Activated T-cell treated with anti-CD3 and anti-CD28 coated beads, Interleukin-2, amount 50 U/mL, for 72 hours (primary cell): ENCODE measurements at regions not wholly inside any gene's neighbourhood (a gene's known extent, or its start where the extent isn't known, plus 50 kb on each side); places are given as distances from the start of the nearest gene placed in this dataset.

Experiments used
- ATAC-seq, 2 donors: fragments of 150-1000 bp; cut with Tn5 transposase; replicated peaks in 1 of 2; 2 replicates each; pipeline ENCODE4 v1.10.0; 2021; ENCODE audit warnings: moderate library complexity in 2 of 2, mild to moderate bottlenecking in 1 of 2
- DNase-seq, 2 donors: peaks; one replicate each; pipeline ENCODE4 v3.0.0; 2021 to 2022; ENCODE audit warnings: mixed read lengths in 1 of 2
- H3K27ac Mint-ChIP-seq: one replicate; pipeline ENCODE4 v1.8.0; 2022; ENCODE audit warnings: mild to moderate bottlenecking, moderate library complexity, mixed read lengths
- H3K27me3 Mint-ChIP-seq: one replicate; pipeline ENCODE4 v1.8.0; 2022; ENCODE audit warnings: low read depth, mixed read lengths
- H3K36me3 Mint-ChIP-seq, 2 donors: one replicate each; pipeline ENCODE4 v1.8.0; 2022; ENCODE audit warnings: mixed read lengths in 2 of 2, mild to moderate bottlenecking in 1 of 2; ENCODE audit not compliant: insufficient read depth in 2 of 2
- H3K4me1 Mint-ChIP-seq: one replicate; pipeline ENCODE4 v1.8.0; 2022; ENCODE audit warnings: low read depth, mixed read lengths
- H3K4me3 Mint-ChIP-seq, 2 donors: one replicate each; pipeline ENCODE4 v1.8.0; 2022; ENCODE audit warnings: mild to moderate bottlenecking in 2 of 2, mixed read lengths in 2 of 2, moderate library complexity in 2 of 2
- H3K9me3 Mint-ChIP-seq, 2 donors: one replicate each; pipeline ENCODE4 v1.8.0; 2022; ENCODE audit warnings: mixed read lengths in 2 of 2

DNA sequence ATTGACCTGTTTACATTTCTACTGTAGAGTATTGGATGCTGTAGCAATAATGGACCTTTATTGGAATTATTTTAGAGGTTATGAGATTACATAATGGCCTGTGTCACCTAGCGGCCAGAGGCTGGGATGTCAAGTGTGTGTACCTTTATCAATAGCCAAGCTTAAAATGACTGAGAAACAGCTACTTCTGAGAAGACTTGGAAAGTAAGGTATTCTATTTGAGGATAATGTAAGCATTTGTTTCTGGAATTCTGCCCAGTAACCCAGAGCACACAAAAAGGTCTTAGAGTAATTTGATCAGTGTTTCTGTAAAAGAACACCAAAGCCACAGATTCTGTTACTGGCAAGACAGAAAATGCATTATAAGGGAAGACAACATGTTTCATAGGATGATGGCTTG lies 116.8 kb downstream of the MACIR start:
- ATAC-seq, result no peak
- H3K36me3 Mint-ChIP-seq, result no peaks in the 10 kb centered on the region
- no peaks in the 10 kb centered on the region for H3K4me1 Mint-ChIP-seq
- DNase-seq, result no peak
- H3K27ac Mint-ChIP-seq, result no peak overlapping the region
- peaks cover 0 to 1% of the 10 kb centered on the region in 2 donors for H3K9me3 Mint-ChIP-seq
- H3K4me3 Mint-ChIP-seq, result no peak overlapping the region
- peaks cover 5% of the 10 kb centered on the region for H3K27me3 Mint-ChIP-seq

DNA sequence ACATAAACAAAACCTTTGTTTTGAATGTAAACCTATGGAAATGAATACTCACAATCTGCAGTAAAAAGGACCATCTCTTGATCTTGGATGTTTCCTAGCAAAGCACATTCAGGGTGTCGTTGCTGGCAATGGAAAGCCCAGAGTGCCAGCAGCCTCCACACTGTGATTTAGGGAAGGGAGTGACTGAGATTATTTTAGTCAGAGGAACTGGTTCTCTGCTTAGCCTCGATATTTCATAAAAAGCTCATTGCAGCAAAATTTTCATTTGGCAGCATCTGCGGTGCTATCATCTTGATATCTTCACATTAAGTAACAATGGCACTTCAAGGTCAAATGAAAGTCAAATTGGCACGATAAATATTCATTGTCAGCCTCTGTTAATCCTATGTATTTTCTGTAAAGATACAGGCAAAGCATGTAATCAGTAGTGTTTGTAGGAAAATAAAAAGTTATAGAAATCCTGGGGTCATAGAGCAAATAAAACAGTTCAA lies 116.0 kb downstream of the MACIR start:
- peaks cover 6% of the 10 kb centered on the region for H3K27me3 Mint-ChIP-seq
- H3K4me1 Mint-ChIP-seq, result no peaks in the 10 kb centered on the region
- H3K27ac Mint-ChIP-seq, result no peak overlapping the region
- no peaks in the 10 kb centered on the region for H3K36me3 Mint-ChIP-seq
- no peak for ATAC-seq
- H3K4me3 Mint-ChIP-seq, result no peak overlapping the region
- peaks cover 0 to under 1% of the 10 kb centered on the region in 2 donors for H3K9me3 Mint-ChIP-seq
- no peak for DNase-seq

DNA sequence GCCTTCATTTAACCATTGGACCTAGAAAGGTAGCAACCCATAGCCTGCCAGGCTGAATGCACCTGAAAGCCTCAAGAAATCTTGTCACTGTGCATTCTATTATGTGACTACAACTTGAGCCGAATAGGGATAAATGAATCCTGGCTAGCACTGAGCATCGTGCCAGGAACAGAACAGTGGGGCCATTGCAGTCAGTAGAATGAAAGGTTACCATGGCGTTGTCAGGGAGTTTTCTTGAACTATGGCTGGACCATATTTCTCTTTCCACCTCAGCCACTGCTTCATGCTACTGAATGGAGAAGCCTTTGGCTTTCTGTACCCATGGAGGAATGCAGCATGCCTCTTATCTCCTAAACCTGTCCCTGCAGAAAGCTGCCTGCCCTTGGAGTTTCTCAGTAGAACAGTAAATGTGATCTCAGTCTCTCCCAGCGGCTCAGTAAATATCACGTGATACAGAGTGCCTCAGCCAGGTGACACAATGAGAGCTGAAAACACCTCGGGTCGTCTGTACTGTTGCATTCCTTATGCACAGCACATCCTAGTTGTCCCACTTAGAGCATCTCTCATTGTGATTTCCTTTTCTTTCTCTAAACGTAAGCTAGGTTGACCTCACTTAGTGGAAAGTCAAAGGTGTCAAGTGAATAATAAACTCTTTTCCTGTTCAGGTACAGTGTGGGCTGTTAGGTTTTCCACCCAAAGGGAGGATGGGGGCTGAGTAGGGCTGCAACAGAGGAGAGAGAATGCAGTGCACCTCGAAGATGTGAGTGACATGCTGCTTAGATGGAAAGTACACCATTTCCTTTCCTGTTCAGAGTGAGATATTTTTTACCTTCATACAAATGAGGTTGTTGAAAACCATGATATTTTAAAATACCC lies 115.3 kb downstream of the MACIR start:
- H3K4me3 Mint-ChIP-seq, result no peak overlapping the region
- H3K27me3 Mint-ChIP-seq, result peaks cover 9% of the 10 kb centered on the region
- H3K36me3 Mint-ChIP-seq, result no peaks in the 10 kb centered on the region
- H3K4me1 Mint-ChIP-seq, result no peaks in the 10 kb centered on the region
- ATAC-seq (no peak), DNase-seq (no peak)
- no peak overlapping the region for H3K27ac Mint-ChIP-seq
- H3K9me3 Mint-ChIP-seq, result peaks cover 0 to 1% of the 10 kb centered on the region in 2 donors

DNA sequence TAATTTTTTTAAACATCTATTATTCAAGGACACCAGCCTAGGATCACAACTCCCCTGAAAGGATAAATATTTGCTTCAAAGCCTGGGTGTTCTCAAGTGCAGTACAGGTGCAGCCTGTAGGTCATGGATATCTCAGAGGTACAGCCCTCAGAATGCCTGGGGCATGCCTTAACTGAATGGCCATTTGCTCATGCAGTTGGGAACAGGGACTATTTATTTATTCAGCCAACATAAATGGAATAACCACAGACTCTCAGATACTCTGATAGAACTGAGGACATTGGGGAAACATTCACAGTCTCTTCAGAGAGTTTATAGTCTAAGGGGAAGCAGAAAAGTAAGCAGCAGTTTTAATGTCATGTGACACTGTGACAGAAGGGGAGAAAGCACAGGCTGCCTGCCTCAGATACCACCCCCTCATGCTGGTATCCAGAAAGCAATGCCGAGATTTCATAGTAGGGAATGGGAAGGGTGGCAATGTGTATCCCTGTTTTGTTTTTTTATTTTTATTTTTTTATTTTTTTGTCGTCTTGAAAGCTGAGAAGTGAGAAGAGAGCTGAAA lies 112.6 kb downstream of the MACIR start:
- Mint-ChIP-seq H3K27me3 (peaks cover 8% of the 10 kb centered on the region), H3K27ac (no peak overlapping the region), H3K4me1 (no peaks in the 10 kb centered on the region), H3K9me3 (peaks cover 0 to 4% of the 10 kb centered on the region in 2 donors), H3K4me3 (no peak overlapping the region), H3K36me3 (no peaks in the 10 kb centered on the region)
- ATAC-seq (no peak), DNase-seq (no peak)

DNA sequence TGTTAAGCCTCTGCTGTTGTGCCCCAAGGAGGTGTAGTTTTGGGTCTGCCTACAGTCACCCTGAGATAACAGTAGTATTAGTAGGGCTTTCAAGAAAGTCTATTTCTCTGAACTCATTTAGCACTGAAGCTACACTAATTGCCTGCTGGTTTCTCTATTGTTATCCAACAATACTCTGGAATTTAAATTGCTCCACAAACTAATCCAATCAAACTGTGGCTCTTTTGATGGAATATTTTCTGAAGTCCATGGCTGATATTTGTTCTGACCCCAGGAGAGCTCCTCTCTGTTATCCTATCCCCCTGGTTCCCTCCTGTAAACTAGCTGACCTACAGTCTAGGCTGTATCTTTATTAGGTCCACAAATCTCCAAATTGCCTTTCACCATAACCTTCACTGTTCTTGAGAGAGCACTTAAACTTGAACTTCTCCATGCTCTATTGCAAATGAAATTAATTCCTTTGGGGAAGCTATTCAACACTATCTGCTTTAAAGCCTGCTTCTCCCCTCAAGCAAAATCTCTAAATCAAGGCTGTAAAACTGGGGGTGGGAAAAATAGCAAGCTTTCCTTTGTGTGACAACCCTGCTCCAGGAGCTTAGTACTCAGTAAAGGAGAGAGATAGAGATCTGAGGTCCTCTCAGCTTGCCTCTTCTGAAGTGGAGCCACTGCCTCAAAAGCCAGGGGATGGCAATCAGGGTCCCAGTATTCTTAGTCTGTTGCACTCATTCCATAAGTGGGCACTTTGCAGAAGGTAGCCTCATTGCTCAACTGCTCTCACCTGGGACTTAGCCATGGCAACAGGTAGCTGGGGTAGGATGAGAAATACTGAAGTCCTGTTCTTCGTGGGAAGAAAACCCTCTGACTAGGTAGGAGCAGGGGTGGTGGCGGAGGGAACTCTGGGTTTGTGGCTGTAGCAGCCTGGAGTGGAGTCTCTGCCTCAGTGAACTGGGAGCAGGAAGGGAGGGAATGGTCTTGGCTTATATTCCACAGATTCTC lies 110.9 kb downstream of the MACIR start:
- no peaks in the 10 kb centered on the region for H3K4me1 Mint-ChIP-seq
- peaks cover 4% of the 10 kb centered on the region for H3K27me3 Mint-ChIP-seq
- H3K27ac Mint-ChIP-seq, result no peak overlapping the region
- H3K4me3 Mint-ChIP-seq, result no peak overlapping the region
- peaks cover 0 to 4% of the 10 kb centered on the region in 2 donors for H3K9me3 Mint-ChIP-seq
- DNase-seq (no peak), ATAC-seq (no peak)
- H3K36me3 Mint-ChIP-seq, result no peaks in the 10 kb centered on the region

DNA sequence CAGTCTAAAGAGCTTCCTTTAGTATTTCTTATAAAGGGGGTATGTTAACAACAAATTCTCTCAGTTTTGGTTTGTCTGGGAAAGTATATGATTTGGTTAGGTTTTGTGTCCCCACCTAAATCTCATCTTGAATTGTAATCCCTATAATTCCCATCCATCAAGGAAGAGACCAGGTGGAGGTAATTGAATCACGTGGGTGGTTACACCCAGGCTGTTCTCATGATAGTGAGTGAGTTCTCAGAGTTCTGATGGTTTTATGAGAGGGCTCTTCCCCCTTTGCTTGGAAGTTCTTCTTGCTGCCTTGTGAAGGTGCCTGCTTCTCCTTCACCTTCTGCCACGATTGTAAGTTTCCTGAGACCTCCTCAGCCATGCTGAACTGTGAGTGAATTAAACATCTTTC lies 109.1 kb downstream of the MACIR start:
- no peaks in the 10 kb centered on the region for H3K4me1 Mint-ChIP-seq
- no peak overlapping the region for H3K27ac Mint-ChIP-seq
- ATAC-seq (no peak), DNase-seq (no peak)
- H3K27me3 Mint-ChIP-seq, result peaks cover 4% of the 10 kb centered on the region
- peaks cover 0 to 4% of the 10 kb centered on the region in 2 donors for H3K9me3 Mint-ChIP-seq
- H3K4me3 Mint-ChIP-seq, result no peak overlapping the region
- H3K36me3 Mint-ChIP-seq, result no peaks in the 10 kb centered on the region

DNA sequence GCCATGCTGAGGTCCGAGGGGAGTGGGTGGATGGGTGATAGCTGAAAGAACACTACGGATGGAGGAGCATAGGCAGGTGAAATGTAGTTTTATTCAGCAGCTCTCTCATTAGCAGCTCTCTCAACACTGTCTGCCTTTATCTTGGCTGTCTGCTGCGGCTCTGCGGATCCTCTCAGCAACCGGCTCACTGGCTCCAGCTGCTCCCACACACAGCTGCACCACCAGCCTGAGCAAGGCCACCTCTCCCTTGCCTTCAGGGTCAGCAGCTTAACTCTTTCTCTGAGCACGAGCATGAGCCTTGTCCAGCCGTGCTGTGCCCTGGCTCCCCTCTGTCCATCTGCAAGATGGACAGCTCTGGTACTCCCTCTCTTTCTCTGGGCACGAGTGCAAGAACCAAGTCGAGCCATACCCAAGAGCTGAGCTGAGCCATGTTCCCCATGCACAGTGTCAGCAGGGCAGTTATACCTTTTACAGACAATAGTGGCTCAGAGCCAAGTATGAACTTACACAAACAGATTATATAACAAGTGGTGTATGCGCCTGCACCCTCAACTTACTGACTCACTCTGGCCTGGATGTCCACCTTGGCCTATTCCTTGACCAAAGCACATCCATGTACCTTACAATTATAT lies 108.5 kb downstream of the MACIR start:
- ATAC-seq (no peak), DNase-seq (no peak)
- peaks cover 4% of the 10 kb centered on the region for H3K27me3 Mint-ChIP-seq
- H3K27ac Mint-ChIP-seq, result no peak overlapping the region
- peaks cover 0 to 4% of the 10 kb centered on the region in 2 donors for H3K9me3 Mint-ChIP-seq
- no peaks in the 10 kb centered on the region for H3K36me3 Mint-ChIP-seq
- no peaks in the 10 kb centered on the region for H3K4me1 Mint-ChIP-seq
- H3K4me3 Mint-ChIP-seq, result no peak overlapping the region

DNA sequence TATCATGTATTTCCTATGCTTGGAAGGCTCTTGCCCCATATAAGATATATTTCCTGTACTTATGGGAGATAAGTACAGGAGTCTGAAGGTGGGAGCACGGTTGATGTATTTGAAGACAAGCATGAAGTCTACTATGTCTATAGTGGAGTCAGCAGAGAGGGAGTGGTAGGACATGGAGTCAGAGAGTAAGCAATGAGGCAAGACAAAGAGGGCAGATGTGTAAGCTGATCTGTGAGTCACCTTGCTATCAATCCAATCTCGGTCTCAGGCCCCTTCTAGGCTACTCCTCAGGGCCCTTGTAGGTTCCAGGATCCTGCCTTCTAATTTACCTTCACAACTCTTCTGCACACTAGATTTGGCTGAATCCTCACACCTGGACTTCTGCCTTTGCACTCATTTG lies 105.5 kb downstream of the MACIR start:
- Mint-ChIP-seq H3K4me3 (no peak overlapping the region), H3K27me3 (no peaks in the 10 kb centered on the region), H3K36me3 (no peaks in the 10 kb centered on the region), H3K4me1 (no peaks in the 10 kb centered on the region), H3K9me3 (peaks cover 0 to 4% of the 10 kb centered on the region in 2 donors), H3K27ac (no peak overlapping the region)
- no peak for DNase-seq
- no peak for ATAC-seq

DNA sequence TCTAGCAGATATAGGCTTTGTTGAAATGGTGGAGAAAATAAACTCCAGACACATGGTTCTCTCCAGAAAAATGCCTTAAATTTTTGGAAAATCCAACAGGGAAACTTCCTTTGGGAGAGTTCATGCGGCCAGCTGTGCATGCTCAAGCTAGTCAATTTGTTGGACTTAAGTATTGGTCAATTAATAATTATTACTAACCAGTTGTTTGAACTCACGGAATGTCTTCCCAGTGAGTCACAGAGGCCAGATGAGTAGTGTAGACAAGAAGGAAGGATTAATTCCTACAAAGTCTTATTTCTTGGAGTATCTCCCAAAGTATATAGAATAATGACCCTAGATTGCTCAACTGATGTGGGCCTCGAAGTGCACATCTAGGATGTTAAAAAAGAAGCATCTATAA lies 103.6 kb downstream of the MACIR start:
- DNase-seq, result no peak
- ATAC-seq, result no peak
- H3K36me3 Mint-ChIP-seq, result no peaks in the 10 kb centered on the region
- no peaks in the 10 kb centered on the region for H3K27me3 Mint-ChIP-seq
- H3K4me3 Mint-ChIP-seq, result no peak overlapping the region
- H3K27ac Mint-ChIP-seq, result no peak overlapping the region
- no peaks in the 10 kb centered on the region for H3K4me1 Mint-ChIP-seq
- H3K9me3 Mint-ChIP-seq, result peaks cover 0 to 2% of the 10 kb centered on the region in 2 donors

DNA sequence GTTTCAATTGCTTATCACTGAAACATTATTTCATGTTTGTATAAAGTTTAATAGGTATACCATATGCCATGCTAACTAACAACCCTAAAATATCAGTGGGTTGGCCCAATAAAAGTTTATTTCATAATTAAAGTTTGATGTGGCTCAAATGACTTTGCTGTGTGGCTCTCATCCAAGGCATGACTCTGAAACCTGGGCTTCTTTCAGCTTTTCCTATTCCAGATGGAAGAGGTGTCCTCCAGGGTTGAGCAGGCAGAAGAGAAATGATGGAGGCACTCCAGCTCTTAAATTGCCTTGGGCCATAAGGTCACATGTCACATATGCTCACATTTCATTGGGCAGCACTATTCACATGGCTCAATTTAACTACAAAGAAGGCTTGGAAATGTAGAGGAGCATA lies 101.9 kb downstream of the MACIR start:
- no peaks in the 10 kb centered on the region for H3K27me3 Mint-ChIP-seq
- no peak overlapping the region for H3K4me3 Mint-ChIP-seq
- no peak for ATAC-seq
- H3K9me3 Mint-ChIP-seq, result peaks cover 0 to 2% of the 10 kb centered on the region in 2 donors
- no peak for DNase-seq
- H3K4me1 Mint-ChIP-seq, result peaks cover 10% of the 10 kb centered on the region
- H3K36me3 Mint-ChIP-seq, result no peaks in the 10 kb centered on the region
- H3K27ac Mint-ChIP-seq, result no peak overlapping the region

DNA sequence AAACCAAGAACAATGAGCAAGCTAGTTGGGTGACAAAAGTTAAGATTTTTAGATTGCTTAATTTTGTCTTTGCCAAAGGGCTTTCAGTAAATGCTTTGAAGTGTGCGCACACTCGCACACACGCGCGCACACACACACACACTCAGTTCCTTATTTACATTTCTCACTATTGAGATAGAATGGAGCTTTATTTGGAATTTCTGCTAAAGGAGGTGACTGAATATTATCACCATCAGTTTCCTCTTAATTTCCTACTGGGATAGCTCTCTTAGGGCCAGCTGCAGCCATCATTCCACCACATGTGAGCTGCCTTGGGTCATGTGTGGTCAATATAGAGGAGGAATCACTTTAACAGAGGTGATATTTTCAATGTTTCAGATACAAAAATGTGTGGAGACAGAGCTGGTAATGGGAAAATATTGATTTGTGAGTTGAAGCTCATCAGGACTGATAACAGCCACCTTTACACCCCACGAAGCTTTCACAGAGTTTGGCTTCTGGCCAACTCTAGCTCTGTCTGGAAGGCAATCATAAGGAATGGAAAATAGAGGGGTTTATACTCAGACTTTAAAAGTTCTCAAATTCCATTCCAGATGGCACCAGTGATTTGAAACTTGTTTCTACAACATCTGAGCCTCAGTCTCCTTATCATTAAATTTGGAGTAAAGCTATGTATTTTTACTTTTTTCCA lies 99.9 kb downstream of the MACIR start:
- H3K4me3 Mint-ChIP-seq, result no peak overlapping the region
- DNase-seq (no peak), ATAC-seq (no peak)
- peaks cover 7% of the 10 kb centered on the region for H3K27me3 Mint-ChIP-seq
- peaks cover 10% of the 10 kb centered on the region for H3K4me1 Mint-ChIP-seq
- H3K9me3 Mint-ChIP-seq, result peaks cover 0 to 2% of the 10 kb centered on the region in 2 donors
- H3K27ac Mint-ChIP-seq, result no peak overlapping the region
- no peaks in the 10 kb centered on the region for H3K36me3 Mint-ChIP-seq

DNA sequence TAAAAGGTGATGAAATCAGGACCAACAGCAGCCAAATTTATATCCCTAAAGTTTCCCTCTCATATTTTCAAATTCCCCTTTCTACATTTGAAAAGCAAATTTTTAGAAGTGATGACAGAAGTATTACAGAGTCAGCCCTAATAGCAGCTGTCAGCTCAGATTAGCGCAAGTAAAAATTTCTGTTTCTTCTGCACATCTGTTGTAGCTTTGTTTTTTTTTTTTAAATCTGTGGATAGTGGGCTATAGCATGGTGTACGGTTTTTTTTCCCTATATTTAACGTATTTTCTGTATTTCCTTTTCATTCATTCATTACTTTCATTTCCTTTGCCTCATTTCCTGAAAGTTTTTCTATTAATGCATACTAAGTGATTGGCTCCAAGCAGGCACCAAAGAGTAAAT lies 99.1 kb downstream of the MACIR start:
- Mint-ChIP-seq H3K27me3 (peaks cover 7% of the 10 kb centered on the region), H3K27ac (no peak overlapping the region)

More for the DNA sequence above, 99.1 kb downstream of the MACIR start:
- Mint-ChIP-seq H3K4me1 (peaks cover 10% of the 10 kb centered on the region), H3K4me3 (no peak overlapping the region), H3K9me3 (peaks cover 0 to 2% of the 10 kb centered on the region in 2 donors), H3K36me3 (no peaks in the 10 kb centered on the region)
- no peak for DNase-seq
- no peak for ATAC-seq
